ENCODE measurements at regions not wholly inside any gene's neighbourhood (a gene's known extent, or its start where the extent isn't known, plus 50 kb on each side); places are given as distances from the start of the nearest gene placed in this dataset.

DNA sequence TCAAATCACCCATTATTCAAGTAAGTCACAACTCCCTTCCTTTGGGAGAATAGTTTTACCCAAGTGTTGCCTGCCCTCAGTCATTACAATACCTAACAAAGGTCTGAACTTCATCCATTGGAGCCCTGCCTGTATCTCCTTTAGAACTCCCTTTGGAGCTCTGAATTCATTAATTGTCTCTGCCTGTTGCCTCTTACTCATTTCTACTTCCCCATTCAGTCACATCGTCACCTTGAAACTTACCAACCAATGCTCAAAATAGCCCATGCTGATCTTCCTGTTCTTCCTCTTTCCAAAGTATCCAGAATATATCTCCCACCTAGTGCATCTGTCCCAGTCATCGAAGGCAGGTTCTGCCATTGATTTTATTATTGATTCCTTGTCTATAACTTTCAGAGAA, 120.7 kb upstream of the ADGRF1 start:
- Mint-ChIP-seq H3K4me1 (peaks cover 4% of the 10 kb centered on the region), H3K27me3 (ENCODE audit: low read depth) (no peaks in the 10 kb centered on the region), H3K36me3 (no peaks in the 10 kb centered on the region), H3K9me3 (peaks cover 6% of the 10 kb centered on the region), H3K4me3 (no peak overlapping the region), H3K27ac (no peak overlapping the region)
- TF ChIP-seq CTCF (IDR thresholded peaks at IDR 0.05; ENCODE audit: unreplicated experiment) = no peak
- DNase-seq (ENCODE audit: low spot score in 2 of 2, unreplicated experiment in 2 of 2) = no peak

DNA sequence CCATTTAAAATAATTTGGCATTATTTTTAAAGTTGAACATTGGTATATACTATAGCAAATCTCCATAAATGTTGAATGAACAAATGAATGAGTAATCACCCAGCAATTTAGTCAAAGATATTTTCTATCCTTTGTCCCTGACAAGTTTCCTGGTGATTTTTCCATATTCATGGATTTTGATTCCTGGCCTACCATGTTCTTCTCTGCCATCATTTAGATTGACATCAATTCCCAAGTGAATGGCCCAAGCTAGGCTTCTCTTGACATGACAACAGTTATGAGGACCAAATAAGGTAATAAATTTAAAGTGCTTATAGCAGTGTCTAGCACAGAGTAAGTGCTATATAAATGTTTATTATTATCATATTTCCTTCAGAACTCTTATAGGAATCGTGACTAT, 120.1 kb upstream of the ADGRF1 start:
- TF ChIP-seq CTCF (IDR thresholded peaks at IDR 0.05; ENCODE audit: unreplicated experiment) = no peak
- peaks cover 6% of the 10 kb centered on the region for H3K9me3 Mint-ChIP-seq
- H3K4me3 Mint-ChIP-seq = no peak overlapping the region
- H3K27me3 Mint-ChIP-seq (ENCODE audit: low read depth) = no peaks in the 10 kb centered on the region
- H3K4me1 Mint-ChIP-seq = no peaks in the 10 kb centered on the region
- H3K27ac Mint-ChIP-seq = no peak overlapping the region
- no peaks in the 10 kb centered on the region for H3K36me3 Mint-ChIP-seq
- no peak for DNase-seq (ENCODE audit: low spot score in 2 of 2, unreplicated experiment in 2 of 2)

DNA sequence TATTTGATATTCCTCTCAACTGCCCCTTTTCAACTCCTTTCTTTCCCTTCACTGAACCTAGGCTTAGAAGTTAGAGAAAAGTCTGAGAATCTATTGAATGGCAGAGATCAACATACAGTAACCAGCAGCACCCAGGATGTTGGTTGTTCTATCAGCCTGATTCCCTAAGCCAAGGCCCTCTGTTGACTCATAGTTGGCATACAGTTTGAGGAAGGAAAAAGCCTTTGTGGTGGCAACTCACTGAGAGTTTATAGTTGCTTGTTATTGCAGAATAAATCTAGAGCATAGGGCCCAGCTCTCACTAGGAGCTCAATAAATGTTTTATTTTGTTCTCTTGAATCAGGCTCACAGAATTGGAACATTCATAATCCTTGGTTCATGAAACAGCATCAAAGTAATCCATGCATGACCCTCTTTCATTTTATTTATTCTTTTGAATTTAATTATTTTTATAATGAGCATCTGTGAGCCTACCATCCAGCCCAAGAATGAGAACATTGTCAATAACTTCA, 119.1 kb upstream of the ADGRF1 start:
- no peaks in the 10 kb centered on the region for H3K27me3 Mint-ChIP-seq (ENCODE audit: low read depth)

GRCh38 chr6:47160702-47161101, 118.6 kb upstream of the ADGRF1 start:
- TF ChIP-seq CTCF (IDR thresholded peaks at IDR 0.05; ENCODE audit: unreplicated experiment) = no peak
- Mint-ChIP-seq H3K36me3 (no peaks in the 10 kb centered on the region), H3K27me3 (ENCODE audit: low read depth) (no peaks in the 10 kb centered on the region), H3K4me3 (no peak overlapping the region), H3K27ac (no peak overlapping the region), H3K9me3 (peaks cover 6% of the 10 kb centered on the region), H3K4me1 (no peaks in the 10 kb centered on the region)
- no peak for DNase-seq (ENCODE audit: low spot score in 2 of 2, unreplicated experiment in 2 of 2)

More for the DNA sequence above, 119.1 kb upstream of the ADGRF1 start:
- no peak overlapping the region for H3K4me3 Mint-ChIP-seq
- DNase-seq (ENCODE audit: low spot score in 2 of 2, unreplicated experiment in 2 of 2) = no peak
- TF ChIP-seq CTCF (IDR thresholded peaks at IDR 0.05; ENCODE audit: unreplicated experiment) = no peak
- H3K36me3 Mint-ChIP-seq = no peaks in the 10 kb centered on the region
- H3K27ac Mint-ChIP-seq = no peak overlapping the region
- H3K4me1 Mint-ChIP-seq = no peaks in the 10 kb centered on the region
- peaks cover 6% of the 10 kb centered on the region for H3K9me3 Mint-ChIP-seq

DNA sequence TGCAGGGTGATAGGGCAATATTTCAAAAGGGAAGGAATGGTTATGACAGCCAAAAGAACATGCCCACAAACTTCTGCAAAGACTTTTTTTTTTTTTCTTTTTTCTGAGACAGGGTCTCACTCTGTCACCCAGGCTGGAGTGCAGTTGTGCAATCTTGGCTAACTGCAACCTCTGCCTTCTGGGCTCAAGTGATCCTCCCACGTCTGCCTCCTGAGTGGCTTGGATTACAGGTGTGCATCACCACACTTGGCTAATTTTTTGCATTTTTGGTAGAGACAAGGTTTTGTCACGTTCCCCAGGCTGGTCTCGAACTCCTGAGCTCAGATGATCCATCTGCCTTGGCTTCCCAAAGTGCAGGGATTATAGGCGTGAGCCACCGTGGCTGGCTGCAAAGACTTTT, 117.6 kb upstream of the ADGRF1 start:
- Mint-ChIP-seq H3K9me3 (peaks cover 6% of the 10 kb centered on the region), H3K27me3 (ENCODE audit: low read depth) (no peaks in the 10 kb centered on the region), H3K4me1 (no peaks in the 10 kb centered on the region), H3K4me3 (no peak overlapping the region), H3K36me3 (no peaks in the 10 kb centered on the region), H3K27ac (no peak overlapping the region)
- DNase-seq (ENCODE audit: low spot score in 2 of 2, unreplicated experiment in 2 of 2) = no peak
- TF ChIP-seq CTCF (IDR thresholded peaks at IDR 0.05; ENCODE audit: unreplicated experiment) = no peak

GRCh38 chr6:47157653-47158219, 115.6 kb upstream of the ADGRF1 start:
- H3K36me3 Mint-ChIP-seq = no peaks in the 10 kb centered on the region
- no peak for TF ChIP-seq CTCF (IDR thresholded peaks at IDR 0.05; ENCODE audit: unreplicated experiment)
- no peak for DNase-seq (ENCODE audit: low spot score in 2 of 2, unreplicated experiment in 2 of 2)
- H3K27me3 Mint-ChIP-seq (ENCODE audit: low read depth) = no peaks in the 10 kb centered on the region
- peaks cover 8% of the 10 kb centered on the region for H3K4me1 Mint-ChIP-seq
- no peak overlapping the region for H3K27ac Mint-ChIP-seq
- H3K4me3 Mint-ChIP-seq = no peak overlapping the region
- H3K9me3 Mint-ChIP-seq = no peaks in the 10 kb centered on the region

Data from mesothelial cell of epicardium (in vitro differentiated cells).